Nephron progenitor cell (in vitro differentiated cells): ENCODE measurements at regions not wholly inside any gene's neighbourhood (a gene's known extent, or its start where the extent isn't known, plus 50 kb on each side); places are given as distances from the start of the nearest gene placed in this dataset.
A peak's percentile ranks its signal among the peaks of the same experiment; 100 is the strongest.

ENCODE experiments used
- DNase-seq: peaks from one replicate; pipeline ENCODE4 v3.0.0; 2021
- H3K27ac Mint-ChIP-seq: 2 replicates; pipeline ENCODE4 v1.8.0; 2021; ENCODE audit warnings: mild to moderate bottlenecking, moderate library complexity, mixed read lengths
- H3K27me3 Mint-ChIP-seq: 2 replicates; pipeline ENCODE4 v1.8.0; 2021; ENCODE audit warnings: mild to moderate bottlenecking, low read depth, mixed read lengths; ENCODE audit not compliant: poor library complexity
- H3K36me3 Mint-ChIP-seq: 2 replicates; pipeline ENCODE4 v1.8.0; 2021; ENCODE audit warnings: low read depth, mixed read lengths
- H3K4me1 Mint-ChIP-seq: 2 replicates; pipeline ENCODE4 v1.8.0; 2021; ENCODE audit warnings: mixed read lengths
- H3K4me3 Mint-ChIP-seq: 2 replicates; pipeline ENCODE4 v1.8.0; 2021; ENCODE audit warnings: mild to moderate bottlenecking, moderate library complexity, mixed read lengths
- H3K9me3 Mint-ChIP-seq: 2 replicates; pipeline ENCODE4 v1.8.0; 2021; ENCODE audit warnings: mild to moderate bottlenecking, moderate library complexity, mixed read lengths
- CTCF ChIP-seq: fragments of 200-600 bp; sonication (generic); IDR thresholded peaks from 2 replicates; pipeline ENCODE4 v1.5.0; 2021; ENCODE audit warnings: antibody characterized with exemption

DNA sequence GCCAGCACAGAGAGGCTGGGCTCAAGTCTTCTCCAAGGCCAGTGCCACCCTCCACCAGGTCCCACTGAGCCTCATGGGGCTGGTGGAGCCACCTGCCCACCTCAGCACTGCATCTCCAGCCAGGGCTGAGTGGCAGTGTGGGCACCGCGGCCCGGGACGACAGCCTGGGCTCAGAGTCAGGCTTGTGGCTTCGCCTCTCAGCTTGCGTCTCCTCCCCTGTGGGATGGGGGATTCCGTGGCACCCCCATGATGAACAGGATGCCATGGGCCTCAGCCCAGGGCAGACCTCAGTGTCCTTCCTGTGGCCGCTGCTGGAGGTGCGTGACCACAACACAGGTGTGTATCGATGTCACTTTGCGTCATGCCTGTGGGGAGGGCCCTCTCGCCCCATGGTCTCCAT, 136.4 kb upstream of the PPP1R26 start:
- Mint-ChIP-seq H3K4me3 (no peak overlapping the region), H3K36me3 (no peaks in the 10 kb centered on the region), H3K27ac (no peak overlapping the region), H3K9me3 (no peaks in the 10 kb centered on the region), H3K27me3 (peaks cover 78% of the 10 kb centered on the region), H3K4me1 (peaks cover 9% of the 10 kb centered on the region)
- DNase-seq, result no peak
- TF ChIP-seq CTCF, result no peak

- Mint-ChIP-seq H3K4me1 (peaks cover 9% of the 10 kb centered on the region), H3K4me3 (no peak overlapping the region), H3K36me3 (no peaks in the 10 kb centered on the region), H3K27ac (no peak overlapping the region), H3K27me3 (peaks cover 72% of the 10 kb centered on the region), H3K9me3 (no peaks in the 10 kb centered on the region)
- TF ChIP-seq CTCF, result peak; percentile 99
- peak; percentile 95 for DNase-seq
Measured at GRCh38 chr9:135343837-135344522, 135.6 kb upstream of the PPP1R26 start.

DNA sequence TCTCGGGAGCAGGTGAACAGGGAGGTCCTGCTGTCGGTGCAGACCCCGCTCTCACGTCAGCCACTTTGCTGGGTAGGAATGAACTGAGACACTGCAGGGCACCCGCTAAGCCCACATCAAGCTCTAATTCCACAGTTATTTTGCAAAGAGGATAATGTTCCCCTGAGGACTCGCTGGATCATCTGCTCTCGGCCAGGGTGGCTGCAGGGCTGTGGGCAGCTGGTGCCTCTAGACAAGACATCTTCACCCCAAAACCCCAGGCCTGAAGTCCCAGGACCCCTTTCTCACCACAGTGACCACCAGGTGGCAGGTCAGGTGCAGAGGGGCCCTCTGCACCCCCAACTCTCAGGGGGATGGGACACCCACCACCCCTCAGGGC, 135.1 kb upstream of the PPP1R26 start:
- H3K4me1 Mint-ChIP-seq, result peaks cover 9% of the 10 kb centered on the region
- no peaks in the 10 kb centered on the region for H3K9me3 Mint-ChIP-seq
- H3K36me3 Mint-ChIP-seq, result no peaks in the 10 kb centered on the region
- no peak for TF ChIP-seq CTCF
- H3K27ac Mint-ChIP-seq, result no peak overlapping the region
- no peak for DNase-seq
- H3K4me3 Mint-ChIP-seq, result no peak overlapping the region
- H3K27me3 Mint-ChIP-seq, result peaks cover 67% of the 10 kb centered on the region

DNA sequence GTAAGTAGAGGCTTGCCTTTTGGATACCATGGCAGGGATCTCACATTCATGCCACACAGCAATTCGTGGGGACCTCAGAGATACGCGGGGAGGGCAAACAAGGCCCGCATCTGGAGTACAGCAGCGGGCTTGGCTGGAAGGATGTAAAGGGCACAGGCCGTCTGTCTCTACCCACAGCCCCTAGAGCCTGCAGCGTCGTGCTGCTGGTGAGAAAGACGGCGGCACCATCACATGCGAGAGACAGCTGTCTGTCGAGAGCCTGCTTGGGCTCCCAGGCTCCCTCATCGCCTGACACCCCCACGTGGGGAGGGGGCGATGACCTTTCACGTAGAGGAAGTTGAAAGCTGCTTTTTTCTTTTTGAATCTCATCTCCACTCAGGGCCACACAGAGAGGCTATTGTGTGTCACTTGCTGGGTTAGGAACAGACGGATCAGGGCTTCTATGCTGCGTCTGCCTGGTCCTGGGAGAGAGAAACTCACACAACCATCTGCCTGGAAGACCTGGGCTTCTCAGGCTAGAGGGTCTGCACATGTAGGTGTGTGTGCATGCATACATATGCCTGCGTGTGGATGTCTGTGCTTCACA, 134.6 kb upstream of the PPP1R26 start:
- no peak for DNase-seq
- H3K27me3 Mint-ChIP-seq, result peaks cover 62% of the 10 kb centered on the region
- H3K4me3 Mint-ChIP-seq, result no peak overlapping the region
- H3K36me3 Mint-ChIP-seq, result no peaks in the 10 kb centered on the region
- no peaks in the 10 kb centered on the region for H3K9me3 Mint-ChIP-seq
- peaks cover 6% of the 10 kb centered on the region for H3K4me1 Mint-ChIP-seq
- no peak overlapping the region for H3K27ac Mint-ChIP-seq
- TF ChIP-seq CTCF, result no peak

GRCh38 chr9:135345775-135346433, 133.7 kb upstream of the PPP1R26 start:
- H3K4me1 Mint-ChIP-seq, result no peaks in the 10 kb centered on the region
- H3K27ac Mint-ChIP-seq, result no peak overlapping the region
- no peaks in the 10 kb centered on the region for H3K36me3 Mint-ChIP-seq
- H3K27me3 Mint-ChIP-seq, result peaks cover 56% of the 10 kb centered on the region
- no peak overlapping the region for H3K4me3 Mint-ChIP-seq
- no peak for DNase-seq
- H3K9me3 Mint-ChIP-seq, result no peaks in the 10 kb centered on the region
- TF ChIP-seq CTCF, result no peak
